IMR-90 (cell line): ENCODE measurements at regions not wholly inside any gene's neighbourhood (a gene's known extent, or its start where the extent isn't known, plus 50 kb on each side); places are given as distances from the start of the nearest gene placed in this dataset.

Experiments
- ATAC-seq: fragments of 200-7000 bp; cut with Tn5 transposase; 2 replicates; pipeline ENCODE4 v1.9.1; 2020; ENCODE audit warnings: low read depth, mild to moderate bottlenecking, moderate library complexity
- BruUV-seq: library from RNA; stranded (reverse); fragments of 400-500 nt; replicated peaks from 2 replicates; lab custom pipeline; 2021; lab: Mats Ljungman, UMichigan
- CTCF ChIA-PET: fragments of 300-600 bp; formaldehyde crosslinking; extraction: SDS; loops from one replicate; lab custom pipeline; 2021; ENCODE audit warnings: antibody characterized with exemption; lab: Yijun Ruan, JAX
- POLR2A ChIA-PET: fragments of 300-600 bp; sonication (Branson Sonifier 250); formaldehyde crosslinking; loops from one replicate; lab custom pipeline; 2022; ENCODE audit warnings: antibody characterized with exemption; ENCODE audit not compliant: unreplicated experiment; lab: Charles Lee
- DNase-seq: peaks from one replicate; pipeline ENCODE4 v3.0.0; 2013
- H2AFZ ChIP-seq: replicated peaks from 2 replicates; pipeline ENCODE3; 2013; ENCODE audit warnings: low read length, mild to moderate bottlenecking; ENCODE audit not compliant: poor library complexity
- H2AK5ac ChIP-seq: 2 replicates; pipeline ENCODE4 v1.6.1; 2013; ENCODE audit warnings: low read depth, low read length, inconsistent platforms
- H2AK9ac ChIP-seq: replicated peaks from 2 replicates; pipeline ENCODE3; 2013; ENCODE audit warnings: mild to moderate bottlenecking, low read depth, low read length, moderate library complexity; ENCODE audit not compliant: poor library complexity
- H2BK120ac ChIP-seq: 2 replicates; pipeline ENCODE4 v1.6.1; 2013; ENCODE audit warnings: low read depth, low read length, inconsistent platforms
- H2BK15ac ChIP-seq: 3 replicates; pipeline ENCODE4 v1.6.1; 2013; ENCODE audit warnings: low read depth, low read length, inconsistent platforms
- H2BK20ac ChIP-seq: 2 replicates; pipeline ENCODE4 v1.6.1; 2013; ENCODE audit warnings: low read depth, mild to moderate bottlenecking, inconsistent platforms, low read length, moderate library complexity
- H2BK5ac ChIP-seq: 2 replicates; pipeline ENCODE4 v1.6.1; 2013; ENCODE audit warnings: mild to moderate bottlenecking, low read depth, low read length, inconsistent platforms; ENCODE audit not compliant: poor library complexity, severe bottlenecking
- H3K14ac ChIP-seq: replicated peaks from 2 replicates; pipeline ENCODE4 v1.6.1; 2013; ENCODE audit warnings: low read depth, low read length, inconsistent platforms
- H3K18ac ChIP-seq: 2 replicates; pipeline ENCODE4 v1.6.1; 2013; ENCODE audit warnings: low read depth, low read length, control low read depth
- H3K23ac ChIP-seq: 2 replicates; pipeline ENCODE4 v1.6.1; 2013; ENCODE audit warnings: low read depth, low read length, inconsistent platforms
- H3K27ac ChIP-seq: 2 replicates; pipeline ENCODE4 v1.5.1; 2013; ENCODE audit warnings: mild to moderate bottlenecking, control low read depth, low read length; ENCODE audit not compliant: insufficient read depth
- H3K27me3 ChIP-seq: 2 replicates; pipeline ENCODE4 v1.6.1; 2013; ENCODE audit warnings: low read length; ENCODE audit not compliant: control insufficient read depth, insufficient read depth
- H3K36me3 ChIP-seq: 2 replicates; pipeline ENCODE4 v1.6.1; 2013; ENCODE audit warnings: low read length, mixed read lengths; ENCODE audit not compliant: control insufficient read depth, insufficient read depth
- H3K4ac ChIP-seq: 2 replicates; pipeline ENCODE4 v1.6.1; 2013; ENCODE audit warnings: low read depth, low read length, inconsistent platforms
- H3K4me1 ChIP-seq: 2 replicates; pipeline ENCODE4 v1.6.1; 2013; ENCODE audit warnings: low read length, mixed read lengths; ENCODE audit not compliant: control insufficient read depth, insufficient read depth
- H3K4me2 ChIP-seq: 2 replicates; pipeline ENCODE4 v1.6.1; 2013; ENCODE audit warnings: low read depth, mild to moderate bottlenecking, control low read depth, low read length, moderate library complexity
- H3K4me3 ChIP-seq: 2 replicates; pipeline ENCODE4 v1.5.1; 2013; ENCODE audit warnings: low read depth, mild to moderate bottlenecking, control low read depth, low read length, moderate library complexity; ENCODE audit not compliant: insufficient read depth
- H3K56ac ChIP-seq: 2 replicates; pipeline ENCODE4 v1.6.1; 2013; ENCODE audit warnings: low read length, inconsistent platforms; ENCODE audit not compliant: insufficient read depth; ENCODE audit errors: extremely low read depth
- H3K79me1 ChIP-seq, 2 experiments: 2 replicates each; pipeline ENCODE4 v1.6.1; 2013; ENCODE audit warnings: low read length in 2 of 2, inconsistent platforms in 1 of 2, low read depth in 1 of 2
- H3K9ac ChIP-seq: 2 replicates; pipeline ENCODE4 v1.6.1; 2013; ENCODE audit warnings: low read depth, low read length, control low read depth
- H3K9me1 ChIP-seq: 2 replicates; pipeline ENCODE4 v1.6.1; 2013; ENCODE audit warnings: low read length, inconsistent platforms; ENCODE audit not compliant: insufficient read depth
- H3K9me3 ChIP-seq: 2 replicates; pipeline ENCODE4 v1.6.1; 2013; ENCODE audit warnings: low read length; ENCODE audit not compliant: control insufficient read depth, insufficient read depth
- H4K20me1 ChIP-seq: 2 replicates; pipeline ENCODE4 v1.6.1; 2013; ENCODE audit warnings: low read length, inconsistent platforms; ENCODE audit not compliant: insufficient read depth
- H4K5ac ChIP-seq: 2 replicates; pipeline ENCODE4 v1.6.1; 2013; ENCODE audit warnings: mild to moderate bottlenecking, low read depth, low read length, control low read depth
- H4K8ac ChIP-seq, 2 experiments: 2 replicates each; pipeline ENCODE4 v1.6.1; 2013; ENCODE audit warnings: low read depth in 2 of 2, low read length in 2 of 2, control low read depth in 1 of 2, inconsistent platforms in 1 of 2
- H4K91ac ChIP-seq: 2 replicates; pipeline ENCODE4 v1.6.1; 2013; ENCODE audit warnings: low read depth, low read length, inconsistent platforms; ENCODE audit not compliant: insufficient read depth
- BHLHE40 ChIP-seq: fragments of 150-350 bp; IDR thresholded peaks from 2 replicates; pipeline ENCODE4 v1.6.1; 2016; ENCODE audit warnings: mild to moderate bottlenecking, low read depth, low read length
- CEBPB ChIP-seq: IDR thresholded peaks from 2 replicates; pipeline ENCODE4 v1.6.1; 2012; ENCODE audit warnings: low read depth, low read length, improper control_type of control experiment
- CHD1 ChIP-seq: IDR thresholded peaks from 2 replicates; pipeline ENCODE4 v1.6.1; 2012; ENCODE audit warnings: low read depth, low read length, improper control_type of control experiment
- FOS ChIP-seq: fragments of 150-350 bp; IDR thresholded peaks from 2 replicates; pipeline ENCODE4 v1.6.1; 2016; ENCODE audit warnings: low read depth, low read length
- MAFK ChIP-seq: IDR thresholded peaks from 2 replicates; pipeline ENCODE4 v1.6.1; 2012; ENCODE audit warnings: low read depth, low read length, improper control_type of control experiment
- MAZ ChIP-seq: IDR thresholded peaks from 2 replicates; pipeline ENCODE4 v1.6.1; 2012; ENCODE audit warnings: low read depth, mild to moderate bottlenecking, low read length, improper control_type of control experiment, moderate library complexity, borderline replicate concordance
- MXI1 ChIP-seq: IDR thresholded peaks from 2 replicates; pipeline ENCODE4 v1.6.1; 2012; ENCODE audit warnings: low read depth, mild to moderate bottlenecking, low read length, moderate library complexity, borderline replicate concordance
- POLR2A ChIP-seq: IDR thresholded peaks from 2 replicates; pipeline ENCODE4 v1.6.1; 2012; ENCODE audit warnings: mild to moderate bottlenecking, low read depth, low read length
- RAD21 ChIP-seq: IDR thresholded peaks from 2 replicates; pipeline ENCODE4 v1.6.1; 2012; ENCODE audit warnings: low read length, improper control_type of control experiment
- RCOR1 ChIP-seq: IDR thresholded peaks from 2 replicates; pipeline ENCODE4 v1.6.1; 2012; ENCODE audit warnings: mild to moderate bottlenecking, low read length, improper control_type of control experiment; ENCODE audit not compliant: insufficient replicate concordance
- RFX5 ChIP-seq: IDR thresholded peaks from 2 replicates; pipeline ENCODE4 v1.8.0; 2012; ENCODE audit warnings: low read depth, mild to moderate bottlenecking, low read length, moderate library complexity
- SMC3 ChIP-seq: fragments of 150-350 bp; IDR thresholded peaks from 2 replicates; pipeline ENCODE4 v1.6.1; 2016; ENCODE audit warnings: low read depth, mild to moderate bottlenecking, antibody characterized with exemption, low read length, moderate library complexity
- WGBS, 2 experiments: methylation state at CpG; one replicate each; pipeline versions ENCODE4 v1.1.5 to v1.1.7; 2013; ENCODE audit warnings: missing lambda C conversion rate in 2 of 2; ENCODE audit not compliant: insufficient read length in 1 of 2; ENCODE audit errors: extremely low coverage in 2 of 2; 5-methylcytosine and 5-hydroxymethylcytosine counted together
- dilution Hi-C: fragments of 300-500 bp; cut with HindIII; formaldehyde crosslinking; loops from one replicate; pipeline ENCODE4 v1.14.3; 2018; ENCODE audit warnings: low sequenced_read_pairs; ENCODE audit not compliant: unreplicated experiment
- in situ Hi-C: fragments of 300-500 bp; cut with MboI; formaldehyde crosslinking; loops from 3 replicates; pipeline ENCODE4 v1.14.3; 2019; ENCODE audit warnings: low sequenced_read_pairs, inconsistent platforms, mixed read lengths
- intact Hi-C: fragments of 100-400 bp; cut with micrococcal nuclease; formaldehyde crosslinking; loops from 2 replicates; pipeline ENCODE4 v1.10.0; 2022
- TF ChIP-seq, protein P1 (sequence below): conservative IDR thresholded peaks from 2 replicates; pipeline ENCODE4 v1.5.1; 2012; ENCODE audit warnings: mild to moderate bottlenecking, low read depth, low read length, improper control_type of control experiment
- TF ChIP-seq, protein P2 (sequence below): fragments of 150-350 bp; IDR thresholded peaks from 2 replicates; pipeline ENCODE4 v1.6.1; 2016; ENCODE audit warnings: low read depth, mild to moderate bottlenecking, low read length, moderate library complexity, borderline replicate concordance
- TF ChIP-seq, protein P3 (sequence below): fragments of 150-350 bp; IDR thresholded peaks from 2 replicates; pipeline ENCODE4 v1.6.1; 2017; ENCODE audit warnings: mild to moderate bottlenecking, antibody characterized with exemption, low read length, low read depth

DNA sequence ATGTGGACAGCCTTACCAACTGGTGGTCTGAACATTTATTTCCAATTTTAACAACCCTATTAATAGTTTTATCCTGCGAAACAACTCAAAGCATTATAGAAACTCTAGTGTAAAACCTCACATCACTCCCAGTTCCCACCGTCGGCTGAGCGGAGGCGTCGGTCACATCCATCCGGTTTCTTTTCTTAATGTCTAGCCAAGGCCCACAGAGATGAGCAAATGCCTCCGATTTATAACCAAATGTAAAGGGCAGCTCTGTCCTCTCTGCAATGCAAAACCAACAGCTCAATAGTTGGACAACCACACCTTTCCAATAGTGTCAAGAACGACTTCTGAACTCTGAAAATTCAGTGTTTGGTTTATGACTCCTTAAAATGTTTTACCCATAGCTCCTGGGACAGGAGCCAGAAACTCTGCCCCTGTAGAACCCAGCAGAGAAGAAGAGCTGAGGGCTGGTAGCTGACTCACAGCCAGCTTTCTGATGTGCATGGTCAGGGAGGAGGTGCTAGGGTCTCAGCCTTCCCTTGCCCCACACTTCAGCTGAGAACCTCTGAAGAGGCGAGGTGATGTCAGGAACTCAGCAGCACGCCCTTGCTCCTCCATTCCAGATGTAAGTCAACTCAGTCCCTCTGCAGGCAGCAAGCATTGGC is 90.2 kb upstream of the UQCRFS1 start:
- POLR2A ChIA-PET = no interaction called here
- Histone ChIP-seq H3K18ac (no peak overlapping the region), H2BK15ac (no peak overlapping the region), H3K36me3 (no peaks in the 10 kb centered on the region), H3K27me3 (no peaks in the 10 kb centered on the region), H3K9me3 (peaks cover 2% of the 10 kb centered on the region; the same call in 1 of the 2 replicates), H3K79me1 (no peaks in the 10 kb centered on the region), H2BK5ac (no peak overlapping the region), H3K9ac (no peak overlapping the region), H4K20me1 (no peaks in the 10 kb centered on the region), H3K4me1 (no peaks in the 10 kb centered on the region), H3K27ac (no peak overlapping the region), H2AFZ (no peak overlapping the region), H3K4me2 (no peak overlapping the region), H3K9me1 (no peaks in the 10 kb centered on the region), H3K56ac (no peak overlapping the region), H2BK120ac (no peak overlapping the region), H3K23ac (no peak overlapping the region), H3K4me3 (no peak overlapping the region), H2AK5ac (no peak overlapping the region), H4K5ac (no peak overlapping the region), H2AK9ac (no peak overlapping the region), H3K4ac (no peak overlapping the region), H3K14ac (no peak overlapping the region), H4K8ac (no peak overlapping the region), H2BK20ac (no peak overlapping the region), H4K91ac (no peak overlapping the region)
- dilution Hi-C loops (no loop called here), intact Hi-C loops (no loop called here), in situ Hi-C loops (no loop called here)
- CTCF ChIA-PET = no interaction called here
- WGBS, 2 experiments = 58% methylated on average over 5 of the region's 11 CpGs; no CpG with 5 or more reads in 1 of the 2 experiments
- no peak for TF ChIP-seq CHD1
- no peak for TF ChIP-seq RAD21
- no peak for TF ChIP-seq SMC3
- TF ChIP-seq, protein P1, sequence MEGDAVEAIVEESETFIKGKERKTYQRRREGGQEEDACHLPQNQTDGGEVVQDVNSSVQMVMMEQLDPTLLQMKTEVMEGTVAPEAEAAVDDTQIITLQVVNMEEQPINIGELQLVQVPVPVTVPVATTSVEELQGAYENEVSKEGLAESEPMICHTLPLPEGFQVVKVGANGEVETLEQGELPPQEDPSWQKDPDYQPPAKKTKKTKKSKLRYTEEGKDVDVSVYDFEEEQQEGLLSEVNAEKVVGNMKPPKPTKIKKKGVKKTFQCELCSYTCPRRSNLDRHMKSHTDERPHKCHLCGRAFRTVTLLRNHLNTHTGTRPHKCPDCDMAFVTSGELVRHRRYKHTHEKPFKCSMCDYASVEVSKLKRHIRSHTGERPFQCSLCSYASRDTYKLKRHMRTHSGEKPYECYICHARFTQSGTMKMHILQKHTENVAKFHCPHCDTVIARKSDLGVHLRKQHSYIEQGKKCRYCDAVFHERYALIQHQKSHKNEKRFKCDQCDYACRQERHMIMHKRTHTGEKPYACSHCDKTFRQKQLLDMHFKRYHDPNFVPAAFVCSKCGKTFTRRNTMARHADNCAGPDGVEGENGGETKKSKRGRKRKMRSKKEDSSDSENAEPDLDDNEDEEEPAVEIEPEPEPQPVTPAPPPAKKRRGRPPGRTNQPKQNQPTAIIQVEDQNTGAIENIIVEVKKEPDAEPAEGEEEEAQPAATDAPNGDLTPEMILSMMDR = no peak
- TF ChIP-seq MXI1 = no peak
- TF ChIP-seq MAFK = no peak
- no peak for TF ChIP-seq RCOR1
- TF ChIP-seq POLR2A = no peak
- TF ChIP-seq, protein P2, sequence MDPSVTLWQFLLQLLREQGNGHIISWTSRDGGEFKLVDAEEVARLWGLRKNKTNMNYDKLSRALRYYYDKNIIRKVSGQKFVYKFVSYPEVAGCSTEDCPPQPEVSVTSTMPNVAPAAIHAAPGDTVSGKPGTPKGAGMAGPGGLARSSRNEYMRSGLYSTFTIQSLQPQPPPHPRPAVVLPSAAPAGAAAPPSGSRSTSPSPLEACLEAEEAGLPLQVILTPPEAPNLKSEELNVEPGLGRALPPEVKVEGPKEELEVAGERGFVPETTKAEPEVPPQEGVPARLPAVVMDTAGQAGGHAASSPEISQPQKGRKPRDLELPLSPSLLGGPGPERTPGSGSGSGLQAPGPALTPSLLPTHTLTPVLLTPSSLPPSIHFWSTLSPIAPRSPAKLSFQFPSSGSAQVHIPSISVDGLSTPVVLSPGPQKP = no peak
- TF ChIP-seq RFX5 = no peak
- no peak for TF ChIP-seq CEBPB
- TF ChIP-seq FOS = no peak
- TF ChIP-seq BHLHE40 = no peak
- no peak for TF ChIP-seq MAZ
- TF ChIP-seq, protein P3, sequence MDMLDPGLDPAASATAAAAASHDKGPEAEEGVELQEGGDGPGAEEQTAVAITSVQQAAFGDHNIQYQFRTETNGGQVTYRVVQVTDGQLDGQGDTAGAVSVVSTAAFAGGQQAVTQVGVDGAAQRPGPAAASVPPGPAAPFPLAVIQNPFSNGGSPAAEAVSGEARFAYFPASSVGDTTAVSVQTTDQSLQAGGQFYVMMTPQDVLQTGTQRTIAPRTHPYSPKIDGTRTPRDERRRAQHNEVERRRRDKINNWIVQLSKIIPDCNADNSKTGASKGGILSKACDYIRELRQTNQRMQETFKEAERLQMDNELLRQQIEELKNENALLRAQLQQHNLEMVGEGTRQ = no peak
- BruUV-seq = no TSS peak
- ATAC-seq (no peak), DNase-seq (no peak)
